ENCODE measurements at regions not wholly inside any gene's neighbourhood (a gene's known extent, or its start where the extent isn't known, plus 50 kb on each side); places are given as distances from the start of the nearest gene placed in this dataset.

DNA sequence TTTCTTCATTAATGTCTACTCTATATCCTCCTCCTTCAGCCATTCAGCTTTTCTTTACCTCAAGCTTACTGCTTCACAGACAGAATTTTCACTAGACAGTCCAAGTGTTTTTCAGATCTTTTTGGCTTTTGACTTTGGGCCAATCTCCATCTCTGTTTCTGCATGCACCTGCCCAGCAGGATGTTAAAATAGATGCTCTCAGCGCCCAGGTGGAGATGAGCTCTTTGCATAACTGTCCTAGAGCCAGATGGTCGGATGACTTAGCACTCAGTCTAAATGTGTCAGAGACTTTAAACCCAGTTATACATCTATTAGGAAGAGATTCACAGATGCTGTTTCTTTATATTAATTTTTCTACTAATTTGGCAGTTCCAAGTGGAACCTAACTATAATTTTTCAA lies 80.3 kb upstream of the SSTR1 start:
- ChIA-PET CTCF (no interaction called here), POLR2A (ENCODE audit: low non-redundant PET) (no interaction called here)
- H3K27me3 ChIP-seq (replicated peaks; ENCODE audit: insufficient read depth, low read depth, low read length, poor library complexity), result no peaks in the 10 kb centered on the region
- H3K36me3 ChIP-seq (ENCODE audit: insufficient read depth, low read length, poor library complexity, severe bottlenecking), result no peaks in the 10 kb centered on the region
- TF ChIP-seq CTCF (conservative IDR thresholded peaks at IDR 0.05; ENCODE audit: low read depth, low read length), result no peak
- no peak for TF ChIP-seq EZH2 (IDR thresholded peaks at IDR 0.05; ENCODE audit: borderline replicate concordance, low read depth, low read length, poor library complexity, severe bottlenecking)
- DNase-seq (ENCODE audit: low spot score), result no peak
- H3K4me3 ChIP-seq (ENCODE audit: low read depth, low read length, poor library complexity, severe bottlenecking), result no peak overlapping the region
- no peak overlapping the region for H3K27ac ChIP-seq (ENCODE audit: low read depth, low read length, poor library complexity, severe bottlenecking)
- peaks cover 14% of the 10 kb centered on the region for H3K4me1 ChIP-seq (ENCODE audit: insufficient read depth, low read length, poor library complexity, severe bottlenecking)
- no TSS peak for BruUV-seq (replicated peaks)
- intact Hi-C loops (cut with micrococcal nuclease; ENCODE audit: unreplicated experiment), result no loop called here
- peaks cover 2% of the 10 kb centered on the region for H3K9me3 ChIP-seq (ENCODE audit: low read depth, low read length, poor library complexity, severe bottlenecking)

DNA sequence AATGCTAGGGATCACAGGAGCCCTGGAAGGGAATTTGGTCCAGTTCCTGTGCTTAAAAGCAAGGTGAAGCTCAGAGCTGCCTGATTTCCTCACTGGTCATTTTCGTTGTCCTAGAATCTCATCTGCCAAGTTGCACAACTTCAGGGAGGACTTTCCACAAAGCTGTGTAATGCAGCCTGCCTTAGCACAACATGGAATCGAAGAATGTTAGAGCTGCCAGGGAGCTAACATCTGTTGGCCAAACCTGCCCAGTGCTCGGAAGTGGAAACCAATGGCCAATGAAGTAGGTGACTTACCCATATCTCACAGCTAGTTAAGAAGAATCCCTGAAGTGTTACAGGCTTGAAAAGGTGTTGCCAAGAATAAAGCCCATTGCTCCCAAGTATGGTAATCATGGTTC lies 79.9 kb upstream of the SSTR1 start:
- no peak for DNase-seq (ENCODE audit: low spot score)
- no TSS peak for BruUV-seq (replicated peaks)
- intact Hi-C loops (cut with micrococcal nuclease; ENCODE audit: unreplicated experiment), result no loop called here
- Histone ChIP-seq H3K4me1 (ENCODE audit: insufficient read depth, low read length, poor library complexity, severe bottlenecking) (peaks cover 14% of the 10 kb centered on the region), H3K27me3 (replicated peaks; ENCODE audit: insufficient read depth, low read depth, low read length, poor library complexity) (no peaks in the 10 kb centered on the region), H3K4me3 (ENCODE audit: low read depth, low read length, poor library complexity, severe bottlenecking) (no peak overlapping the region), H3K9me3 (ENCODE audit: low read depth, low read length, poor library complexity, severe bottlenecking) (peaks cover 2% of the 10 kb centered on the region), H3K36me3 (ENCODE audit: insufficient read depth, low read length, poor library complexity, severe bottlenecking) (no peaks in the 10 kb centered on the region), H3K27ac (ENCODE audit: low read depth, low read length, poor library complexity, severe bottlenecking) (no peak overlapping the region)
- TF ChIP-seq EZH2 (IDR thresholded peaks at IDR 0.05; ENCODE audit: borderline replicate concordance, low read depth, low read length, poor library complexity, severe bottlenecking) (no peak), CTCF (conservative IDR thresholded peaks at IDR 0.05; ENCODE audit: low read depth, low read length) (no peak)
- CTCF ChIA-PET, result no interaction called here
- POLR2A ChIA-PET (ENCODE audit: low non-redundant PET), result no interaction called here

- peaks cover 14% of the 10 kb centered on the region for H3K4me1 ChIP-seq (ENCODE audit: insufficient read depth, low read length, poor library complexity, severe bottlenecking)
- BruUV-seq (replicated peaks), result no TSS peak
- DNase-seq (ENCODE audit: low spot score), result no peak
- H3K9me3 ChIP-seq (ENCODE audit: low read depth, low read length, poor library complexity, severe bottlenecking), result peaks cover 2% of the 10 kb centered on the region
- intact Hi-C loops (cut with micrococcal nuclease; ENCODE audit: unreplicated experiment), result no loop called here
- ChIA-PET CTCF (no interaction called here), POLR2A (ENCODE audit: low non-redundant PET) (no interaction called here)
- H3K36me3 ChIP-seq (ENCODE audit: insufficient read depth, low read length, poor library complexity, severe bottlenecking), result no peaks in the 10 kb centered on the region
- H3K4me3 ChIP-seq (ENCODE audit: low read depth, low read length, poor library complexity, severe bottlenecking), result no peak overlapping the region
- no peak overlapping the region for H3K27ac ChIP-seq (ENCODE audit: low read depth, low read length, poor library complexity, severe bottlenecking)
- no peaks in the 10 kb centered on the region for H3K27me3 ChIP-seq (replicated peaks; ENCODE audit: insufficient read depth, low read depth, low read length, poor library complexity)
- TF ChIP-seq EZH2 (IDR thresholded peaks at IDR 0.05; ENCODE audit: borderline replicate concordance, low read depth, low read length, poor library complexity, severe bottlenecking) (no peak), CTCF (conservative IDR thresholded peaks at IDR 0.05; ENCODE audit: low read depth, low read length) (no peak)
Measured at GRCh38 chr14:38128640-38129039, 79.1 kb upstream of the SSTR1 start.
